CD4-positive, alpha-beta T cell treated with Interleukin-4 for 4 hours (primary cell): ENCODE measurements at regions not wholly inside any gene's neighbourhood (a gene's known extent, or its start where the extent isn't known, plus 50 kb on each side); places are given as distances from the start of the nearest gene placed in this dataset.
"Not testable (repeated sequence)": the region's sequence is repeated elsewhere in the genome, so short reads cannot be mapped to it uniquely, and the experiment has no call there.

Experiments used
- DNase-seq: peaks from one replicate; pipeline ENCODE4 v3.0.0-alpha.2; 2020

DNA sequence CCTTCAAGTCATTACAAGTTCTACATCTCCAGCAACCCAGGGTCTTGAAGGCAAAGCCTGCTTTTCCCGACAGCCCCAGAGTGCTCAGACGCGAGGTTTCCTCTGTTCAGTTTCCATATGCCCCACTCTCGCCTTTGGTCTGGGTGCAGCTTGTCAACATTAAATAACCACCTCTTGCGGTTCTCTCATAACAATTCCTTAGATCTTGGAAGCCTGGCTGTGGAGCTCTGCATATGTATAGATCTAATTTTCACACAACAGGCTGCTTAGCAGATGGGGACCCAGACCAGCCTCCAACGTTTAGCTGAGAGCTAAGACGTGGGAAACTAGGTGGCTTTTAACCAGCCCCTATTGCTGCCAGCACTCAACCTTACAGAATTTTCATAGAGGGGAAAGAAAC is 295.5 kb downstream of the RPLP1 start:
- no peak for DNase-seq

- DNase-seq = no peak
These were observed 296.1 kb downstream of the RPLP1 start for GRCh38 chr15:69748576-69749185.

GRCh38 chr15:69749274-69749673 is 296.7 kb downstream of the RPLP1 start:
- no peak for DNase-seq

DNA sequence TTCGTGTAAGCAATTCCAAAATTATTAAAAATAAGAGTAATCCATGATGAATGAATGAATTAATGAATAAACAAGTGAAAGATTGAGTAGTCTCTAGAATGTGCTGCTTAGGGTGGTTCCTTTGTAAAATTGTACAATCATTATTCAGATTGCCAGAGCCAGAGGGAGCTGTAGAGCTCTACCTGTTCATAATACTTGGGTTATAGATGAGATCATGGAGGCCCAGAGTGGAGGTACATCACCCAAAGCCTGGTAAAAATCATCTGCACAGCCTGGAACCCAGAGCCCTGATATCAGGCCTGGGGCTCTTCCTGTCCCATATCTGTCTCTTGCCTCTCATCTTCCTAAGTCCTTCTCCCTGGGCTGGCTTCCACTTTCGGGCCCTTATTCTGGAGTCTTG is 297.2 kb downstream of the RPLP1 start:
- peak; percentile 42 for DNase-seq

DNA sequence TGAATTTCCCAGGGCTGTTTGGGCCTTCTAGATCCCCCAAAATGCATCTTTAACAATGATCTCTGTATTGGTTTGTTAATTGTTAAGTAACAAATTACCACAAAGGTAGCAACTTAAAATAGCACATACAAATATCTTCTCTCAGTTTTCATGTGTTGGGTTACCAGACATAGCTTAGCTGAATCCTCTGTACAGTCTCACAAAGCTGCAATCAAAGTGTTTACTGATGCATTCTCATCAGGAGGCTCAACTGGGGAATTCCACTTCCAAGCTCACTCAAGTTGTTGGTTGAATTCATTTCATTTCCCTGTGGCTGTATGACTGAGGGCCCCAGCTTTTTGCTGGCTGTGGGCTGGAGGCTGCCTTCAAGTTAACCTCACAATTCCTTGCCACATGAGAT is 297.6 kb downstream of the RPLP1 start:
- no peak for DNase-seq

DNA sequence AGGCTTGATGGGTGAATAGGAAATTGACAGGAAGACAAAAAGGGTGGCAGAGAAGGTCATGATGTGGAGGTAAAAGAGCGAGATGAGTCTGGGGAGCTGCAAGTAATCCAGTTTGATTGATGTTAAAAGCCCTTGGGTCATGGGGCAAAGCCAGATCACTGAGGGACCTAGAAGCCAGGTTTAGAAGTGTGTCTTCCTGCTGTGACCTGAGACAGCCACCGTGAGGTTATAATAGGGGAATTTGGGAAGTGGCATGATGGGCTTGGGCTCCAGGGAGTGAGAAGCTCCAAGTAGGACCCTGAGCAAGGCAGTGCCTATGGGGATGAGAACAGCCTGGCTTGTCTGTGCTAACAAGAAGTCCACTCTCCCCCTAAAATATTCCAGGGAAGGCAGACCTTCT is 298.5 kb downstream of the RPLP1 start:
- no peak for DNase-seq

DNA sequence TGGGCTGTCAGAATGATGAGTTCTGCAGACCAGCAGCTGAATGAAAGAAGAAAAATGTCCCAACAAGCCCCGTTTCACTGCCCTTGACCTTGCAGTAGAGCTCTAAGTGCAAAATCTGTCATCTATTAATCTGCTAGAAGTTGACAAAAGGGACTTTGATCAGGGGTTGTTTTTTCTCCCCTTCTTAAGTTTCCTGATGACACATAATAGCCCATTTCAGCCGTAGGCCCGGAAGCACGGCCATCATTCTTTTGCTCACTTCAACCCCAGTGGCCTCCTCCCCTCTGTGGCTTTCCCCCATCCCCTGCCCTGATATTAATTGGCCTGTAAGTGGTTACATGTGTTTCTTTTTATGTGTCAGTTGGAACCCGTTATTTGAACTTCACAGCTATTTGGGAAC is 298.9 kb downstream of the RPLP1 start:
- no peak for DNase-seq

GRCh38 chr15:69753867-69754266 is 301.2 kb downstream of the RPLP1 start:
- DNase-seq = no peak

DNA sequence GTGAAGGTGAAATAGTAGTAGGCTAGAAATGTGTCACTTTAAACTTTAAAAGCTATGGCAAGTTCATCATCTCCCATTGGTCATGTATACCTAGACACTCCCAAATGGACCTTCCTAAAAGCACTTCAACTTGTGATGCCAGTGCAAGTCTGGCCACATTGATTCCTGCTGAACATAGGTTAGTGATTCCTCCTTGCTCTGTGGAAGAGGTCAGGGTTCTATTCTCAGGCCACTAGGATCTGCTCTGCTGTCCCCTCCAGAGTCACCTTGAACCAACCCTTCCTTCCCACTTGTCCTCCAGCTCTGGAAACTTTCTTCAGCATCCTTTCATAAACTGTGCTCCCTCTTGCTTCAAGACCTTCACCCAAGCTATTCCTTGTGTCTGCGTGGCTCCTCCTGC is 301.7 kb downstream of the RPLP1 start:
- DNase-seq = no peak

GRCh38 chr15:69755551-69756310 is 303.1 kb downstream of the RPLP1 start:
- peak; percentile 90 for DNase-seq

DNA sequence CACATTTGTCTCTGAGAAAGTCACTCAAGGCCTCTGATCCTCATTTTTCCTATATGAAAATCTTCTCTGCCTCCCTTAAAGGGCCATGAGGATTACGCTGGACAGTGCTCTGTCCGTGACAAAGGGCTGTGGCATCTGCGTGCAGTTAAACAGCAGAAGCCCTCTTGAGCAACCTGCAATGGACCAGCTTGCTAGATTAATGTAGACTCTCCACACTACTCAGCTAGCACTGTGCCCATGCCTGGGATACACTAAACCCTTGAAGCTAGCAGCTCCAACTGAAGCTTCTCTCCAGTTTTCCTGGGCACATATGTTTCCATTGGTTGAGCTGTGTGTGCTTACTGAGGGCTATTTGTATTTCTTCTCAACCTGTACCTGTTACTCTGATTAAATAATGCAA is 303.8 kb downstream of the RPLP1 start:
- no peak for DNase-seq

GRCh38 chr15:69757186-69757585 is 304.6 kb downstream of the RPLP1 start:
- DNase-seq = peak; percentile 51

- DNase-seq = no peak
These were observed 305.7 kb downstream of the RPLP1 start for GRCh38 chr15:69758291-69758771.

DNA sequence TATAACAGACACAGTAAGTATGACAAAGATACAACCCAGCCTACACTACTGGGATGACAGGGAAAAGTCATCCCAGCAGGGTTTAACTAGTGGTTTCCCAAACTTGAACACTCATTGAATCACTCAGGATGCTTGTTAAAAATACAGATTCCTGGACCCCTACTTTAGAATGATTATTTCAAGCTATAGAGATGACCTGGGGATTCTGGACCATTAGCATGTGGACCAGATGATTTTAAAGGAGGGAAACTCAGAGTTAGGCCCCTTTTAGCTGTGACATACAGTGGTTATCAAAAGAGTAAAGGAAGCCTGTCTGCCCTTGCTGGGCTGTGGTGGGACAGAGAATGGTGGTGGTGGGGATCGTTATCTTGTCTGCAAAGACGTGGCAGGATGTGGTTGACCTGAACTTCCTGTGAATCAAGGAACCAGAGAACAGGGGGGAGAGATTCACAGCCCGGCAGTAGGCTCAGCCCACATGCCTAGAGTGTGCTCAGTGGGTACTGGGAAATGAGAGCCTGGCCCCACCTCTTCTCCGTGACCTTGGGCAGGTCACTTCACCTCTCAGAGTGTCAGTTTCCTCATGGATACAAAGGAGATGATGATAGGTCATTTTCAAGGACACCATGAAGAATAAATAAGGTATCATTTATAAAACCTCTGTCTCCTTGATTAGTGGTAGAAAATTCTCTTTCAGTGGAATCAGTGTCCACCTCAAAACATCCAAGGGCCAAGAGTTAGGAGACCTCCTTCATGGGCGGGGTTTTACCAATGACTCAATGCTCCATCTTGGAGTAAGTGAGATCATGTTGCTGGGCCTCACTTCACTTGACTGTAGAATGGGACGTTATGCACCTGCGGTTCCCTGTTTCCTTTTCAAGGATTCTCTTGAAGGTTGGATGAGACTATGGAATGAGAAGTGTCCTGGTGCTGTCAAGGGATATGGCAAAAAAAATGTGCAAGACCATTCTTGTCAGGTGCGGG is 306.5 kb downstream of the RPLP1 start:
- DNase-seq = peak; percentile 92

DNA sequence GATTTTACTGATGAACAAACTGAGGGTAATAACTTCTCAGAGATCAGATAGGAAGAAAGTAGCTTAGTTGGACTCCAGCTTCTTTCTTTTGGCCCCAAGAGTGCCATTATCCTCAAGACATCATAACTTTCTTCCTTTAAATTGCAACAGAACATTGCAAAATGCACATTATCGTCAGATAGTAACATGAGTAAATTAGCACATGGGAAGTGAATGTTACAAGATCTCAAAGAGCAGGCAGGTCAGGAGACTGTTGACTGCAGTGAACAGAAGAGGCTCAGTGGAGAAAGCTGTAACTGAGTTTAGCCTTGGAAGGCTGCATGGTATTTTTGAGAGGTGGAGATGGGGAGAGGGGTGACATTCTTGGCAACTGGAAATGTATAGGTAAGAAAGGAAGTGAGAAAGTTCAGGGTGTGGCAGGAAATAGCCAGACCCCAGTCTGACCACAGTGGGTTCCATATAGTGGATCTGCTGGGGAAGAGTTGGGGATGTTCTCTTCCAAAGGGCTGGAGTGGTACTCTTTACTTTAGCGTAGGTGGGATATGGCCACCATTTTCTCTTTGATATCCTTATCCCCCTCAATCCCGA is 307.7 kb downstream of the RPLP1 start:
- DNase-seq = no peak

DNA sequence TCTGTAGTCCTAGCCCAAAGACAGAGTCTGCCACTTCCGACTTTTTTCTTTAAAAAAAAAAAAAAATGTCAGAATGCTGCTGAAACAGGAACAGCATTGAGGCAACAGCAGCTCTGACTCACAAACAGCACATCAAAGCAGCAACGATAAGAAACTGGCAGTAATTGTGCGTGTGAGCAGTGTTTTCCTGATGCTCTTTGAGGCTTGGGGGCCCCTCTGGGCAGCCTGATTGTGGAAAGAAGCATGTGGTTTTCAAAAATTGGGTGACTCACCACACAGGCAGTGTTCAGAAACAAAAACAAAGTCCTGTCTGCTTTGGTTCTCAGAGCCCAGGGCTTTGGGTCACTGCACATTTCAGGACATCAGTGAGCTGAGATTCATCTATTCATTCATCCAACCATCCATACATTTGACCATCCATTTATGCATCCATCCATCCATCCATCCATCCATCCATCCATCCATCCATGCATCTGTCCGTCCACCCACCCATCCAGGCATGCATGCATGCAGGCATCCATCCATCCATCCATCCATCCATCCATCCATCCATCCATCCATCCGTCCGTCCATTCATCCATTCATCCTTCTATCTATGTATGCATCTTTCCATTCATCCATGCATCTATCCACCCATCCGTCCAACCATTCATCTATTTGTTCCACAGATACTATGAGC is 308.4 kb downstream of the RPLP1 start:
- DNase-seq = peak; percentile 96

- no peak for DNase-seq
These were observed 309.9 kb downstream of the RPLP1 start for GRCh38 chr15:69762373-69763148.

DNA sequence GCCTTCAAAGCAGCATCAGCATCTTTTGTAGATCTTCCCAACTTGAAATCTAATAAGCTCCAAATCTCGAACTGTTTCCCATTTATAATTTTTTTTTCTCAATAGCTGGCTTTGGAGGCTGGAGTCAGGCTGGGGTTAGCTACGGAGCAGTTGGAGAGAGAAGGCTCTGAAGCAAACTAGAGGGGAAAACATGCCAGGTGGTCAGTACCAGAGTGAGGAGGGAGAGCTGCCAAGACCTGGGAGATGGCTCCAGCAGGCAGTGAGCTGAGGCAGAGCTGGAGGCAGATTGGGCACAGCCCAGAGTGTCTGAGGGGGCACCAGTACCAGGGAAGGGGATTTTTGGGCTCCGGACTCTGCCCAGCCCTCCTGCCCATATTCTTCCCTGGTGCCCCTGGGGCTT is 311.2 kb downstream of the RPLP1 start:
- DNase-seq = no peak

GRCh38 chr15:69766156-69766555 is 313.5 kb downstream of the RPLP1 start:
- no peak for DNase-seq

DNA sequence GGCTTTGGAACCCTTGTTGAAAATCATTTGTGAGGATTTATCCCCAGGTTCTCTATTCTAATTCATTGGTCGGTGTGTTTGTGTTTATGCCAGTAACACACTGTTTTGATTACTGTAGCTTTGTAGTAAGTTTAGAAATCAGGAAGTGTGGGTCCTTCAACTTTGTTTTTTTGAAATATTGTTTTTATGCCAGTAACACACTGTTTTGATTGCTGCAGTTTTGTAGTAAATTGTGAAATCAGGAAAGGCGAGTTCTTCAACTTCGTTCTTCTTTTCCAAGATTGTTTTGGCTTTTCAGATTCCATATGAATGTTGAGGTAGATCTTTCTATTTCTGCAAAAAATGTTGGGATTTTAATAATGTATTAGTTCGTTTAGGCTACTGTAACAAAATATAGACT is 314.6 kb downstream of the RPLP1 start:
- no peak for DNase-seq

DNA sequence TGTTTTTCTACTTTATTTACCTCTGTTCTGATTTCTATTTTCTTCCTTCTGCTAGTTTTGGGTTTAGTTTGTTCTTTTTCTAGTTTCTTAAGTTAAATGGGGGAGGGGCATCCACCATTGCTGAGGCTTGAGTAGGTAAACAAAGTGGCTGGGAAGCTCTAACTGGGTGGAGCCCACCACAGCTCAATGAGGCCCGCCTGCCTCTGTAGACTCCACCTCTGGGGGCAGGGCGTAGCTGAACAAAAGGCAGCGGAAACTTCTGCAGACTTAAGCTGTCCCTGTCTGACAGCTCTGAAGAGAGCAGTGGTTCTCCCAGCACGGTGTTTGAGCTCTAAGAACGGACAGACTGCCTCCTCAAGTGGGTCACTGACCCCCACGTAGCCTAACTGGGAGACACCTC is 316.7 kb downstream of the RPLP1 start:
- DNase-seq = not testable (repeated sequence)

- DNase-seq = not testable (repeated sequence)
These were observed 321.6 kb downstream of the RPLP1 start for GRCh38 chr15:69774258-69774657.
